ENCODE measurements at regions not wholly inside any gene's neighbourhood (a gene's known extent, or its start where the extent isn't known, plus 50 kb on each side); places are given as distances from the start of the nearest gene placed in this dataset.

GRCh38 chr13:34748073-34748472 is 194.0 kb upstream of the NBEA start:
- TF ChIP-seq CTCF (IDR thresholded peaks at IDR 0.05; ENCODE audit: low read depth, low read length) (no peak), EZH2phosphoT487 (IDR thresholded peaks at IDR 0.05; ENCODE audit: low read depth) (no peak)

Measured in OCI-LY3 (cell line).